ENCODE measurements at regions not wholly inside any gene's neighbourhood (a gene's known extent, or its start where the extent isn't known, plus 50 kb on each side); places are given as distances from the start of the nearest gene placed in this dataset.

DNA sequence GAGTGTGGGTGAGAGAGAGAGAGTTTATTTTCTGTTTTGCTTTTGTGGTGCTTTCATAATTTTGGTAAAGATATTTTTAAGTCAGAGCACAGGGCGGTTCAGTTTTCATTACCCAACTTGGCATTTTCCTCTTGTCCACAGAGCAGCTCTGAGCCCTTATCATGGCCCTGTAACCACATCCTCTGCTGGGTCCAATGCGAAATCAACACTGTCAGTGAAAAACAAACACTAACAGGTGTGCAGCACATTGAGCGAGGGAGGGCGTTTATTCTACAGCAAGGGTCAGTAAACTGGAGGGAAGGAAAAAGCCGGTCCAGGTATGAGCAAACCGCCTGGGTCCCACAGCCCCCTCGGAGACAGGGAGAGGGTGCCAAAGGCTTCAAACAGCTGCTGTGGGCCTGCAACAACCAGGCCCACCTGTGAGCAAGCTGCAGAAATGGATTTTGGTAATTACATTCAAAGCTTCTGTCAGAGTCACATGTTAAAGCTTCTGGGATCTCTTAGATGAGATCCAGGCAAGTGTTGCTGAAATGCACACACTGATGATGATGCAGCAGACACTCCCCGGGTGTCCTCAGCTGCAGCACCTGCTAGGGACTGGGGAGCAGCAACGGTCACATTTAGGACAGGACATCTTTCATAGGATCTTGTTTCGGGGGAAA, 132.7 kb upstream of the DYRK2 start:
- Histone ChIP-seq H3K9me3 (no peaks in the 10 kb centered on the region), H3K4me3 (no peak overlapping the region), H3K36me3 (no peaks in the 10 kb centered on the region), H3K4me1 (peaks cover 0 to 22% (median 12%) of the 10 kb centered on the region in 4 donors), H3K27ac (peak overlapping the region; percentile 27 to 69 (median 51)), H3K27me3 (no peaks in the 10 kb centered on the region)
- in situ Hi-C loops (cut with MboI; ENCODE audit: low pct_ligation_motif_present in 1 of 4, low pct_unique_long_range_greater_than_20kb in 1 of 4, low sequenced_read_pairs in 3 of 4) = no loop called here
- peak; percentile 32 for DNase-seq
- TF ChIP-seq POLR2AphosphoS5 (IDR thresholded peaks at IDR 0.05) (no peak), EP300 (IDR thresholded peaks at IDR 0.05; ENCODE audit: low read depth) (no peak), POLR2A (IDR thresholded peaks at IDR 0.05) (no peak)
- TF ChIP-seq, protein P1, sequence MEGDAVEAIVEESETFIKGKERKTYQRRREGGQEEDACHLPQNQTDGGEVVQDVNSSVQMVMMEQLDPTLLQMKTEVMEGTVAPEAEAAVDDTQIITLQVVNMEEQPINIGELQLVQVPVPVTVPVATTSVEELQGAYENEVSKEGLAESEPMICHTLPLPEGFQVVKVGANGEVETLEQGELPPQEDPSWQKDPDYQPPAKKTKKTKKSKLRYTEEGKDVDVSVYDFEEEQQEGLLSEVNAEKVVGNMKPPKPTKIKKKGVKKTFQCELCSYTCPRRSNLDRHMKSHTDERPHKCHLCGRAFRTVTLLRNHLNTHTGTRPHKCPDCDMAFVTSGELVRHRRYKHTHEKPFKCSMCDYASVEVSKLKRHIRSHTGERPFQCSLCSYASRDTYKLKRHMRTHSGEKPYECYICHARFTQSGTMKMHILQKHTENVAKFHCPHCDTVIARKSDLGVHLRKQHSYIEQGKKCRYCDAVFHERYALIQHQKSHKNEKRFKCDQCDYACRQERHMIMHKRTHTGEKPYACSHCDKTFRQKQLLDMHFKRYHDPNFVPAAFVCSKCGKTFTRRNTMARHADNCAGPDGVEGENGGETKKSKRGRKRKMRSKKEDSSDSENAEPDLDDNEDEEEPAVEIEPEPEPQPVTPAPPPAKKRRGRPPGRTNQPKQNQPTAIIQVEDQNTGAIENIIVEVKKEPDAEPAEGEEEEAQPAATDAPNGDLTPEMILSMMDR (IDR thresholded peaks at IDR 0.05) = no peak
- intact Hi-C loops (cut with DNase I; ENCODE audit: low total_unique reads) = no loop called here
- 36 to 51% methylated on average over 4 to 10 of the region's 10 CpGs for WGBS, 2 donors (ENCODE audit: low coverage in 1 of 2)

DNA sequence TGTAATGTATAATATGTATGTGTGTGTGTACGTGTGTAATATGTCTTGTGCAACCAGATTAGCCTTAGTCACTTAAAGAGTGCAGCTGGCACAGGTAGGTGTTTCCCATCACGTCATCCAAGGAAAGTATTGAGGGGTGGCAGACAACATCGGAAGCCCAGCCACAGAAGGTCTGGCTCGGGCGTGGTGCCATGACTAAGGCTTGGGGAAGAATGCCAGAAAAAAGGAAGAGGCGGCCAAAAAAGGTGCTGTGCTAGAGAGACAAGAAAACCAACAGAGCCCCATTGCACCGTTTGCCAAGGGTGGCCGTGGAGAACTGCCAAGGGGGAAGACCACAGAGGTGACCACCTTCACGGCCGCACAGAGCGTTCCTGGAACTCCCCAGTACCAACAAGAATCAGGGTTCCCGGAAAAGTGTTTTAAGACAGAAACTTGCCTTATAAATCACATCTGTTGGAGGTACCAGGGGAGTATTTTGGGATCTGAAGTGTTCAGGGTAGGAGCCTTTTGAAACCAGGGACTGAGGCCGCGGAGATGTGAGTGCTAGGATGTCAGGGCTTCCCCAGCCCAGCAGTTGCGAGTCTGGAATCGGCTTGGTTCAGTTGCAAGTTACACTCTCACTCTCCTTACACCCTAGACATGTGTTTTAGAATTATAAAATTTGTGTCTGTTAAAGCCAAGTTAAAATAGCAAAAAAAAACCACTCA, 131.2 kb upstream of the DYRK2 start:
- Histone ChIP-seq H3K4me1 (peaks cover 0 to 22% (median 12%) of the 10 kb centered on the region in 4 donors), H3K27ac (peak overlapping the region in 3 of 4 donors; percentile 24 to 69 (median 41))

DNA sequence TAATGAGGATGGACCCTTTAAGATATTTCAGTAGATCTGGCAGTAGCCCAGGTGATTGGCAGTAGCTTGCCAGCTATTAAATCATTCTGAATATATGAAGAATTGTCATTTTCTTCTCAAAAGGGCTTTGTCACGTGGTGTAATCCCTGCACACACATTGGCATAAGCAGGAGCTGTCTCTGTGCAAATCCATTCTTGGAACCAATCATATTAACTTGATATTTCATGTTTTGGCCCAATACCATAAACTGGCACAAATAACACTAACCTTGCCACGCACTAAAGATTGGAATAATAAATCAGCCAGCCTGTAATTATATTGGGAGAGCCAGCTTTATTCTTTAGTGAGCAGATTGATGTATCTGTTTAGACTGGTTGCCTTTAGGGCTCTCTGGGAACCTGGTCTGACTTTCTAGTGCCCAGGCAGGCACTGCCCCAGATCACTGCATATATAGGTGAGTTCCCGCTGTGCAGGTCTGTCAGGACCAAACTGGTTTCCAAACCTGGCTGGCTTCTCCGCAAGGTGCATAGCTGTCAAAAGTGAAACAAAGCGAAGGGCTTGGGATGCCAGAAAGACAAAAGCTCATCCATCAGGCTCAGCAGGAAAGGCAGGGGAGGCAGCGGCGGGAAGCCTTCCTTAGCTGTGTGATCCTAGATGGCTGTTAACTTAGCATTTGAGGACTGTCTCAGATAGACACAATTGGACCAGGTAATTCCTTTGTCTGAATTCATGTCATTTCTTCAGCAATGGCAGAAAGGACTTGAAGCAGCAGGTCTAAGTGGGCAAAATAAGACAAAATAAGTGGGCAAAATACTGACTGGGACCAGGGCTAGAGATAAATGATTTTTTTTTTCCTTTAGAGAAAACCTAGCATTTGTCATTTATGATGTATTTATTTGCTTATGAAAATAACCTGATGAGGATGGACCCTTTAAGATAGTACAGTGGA, 128.8 kb upstream of the DYRK2 start:
- no peaks in the 10 kb centered on the region for H3K27me3 ChIP-seq
- 79 to 86% methylated on average over 2 to 7 of the region's 7 CpGs for WGBS, 2 donors (ENCODE audit: low coverage in 1 of 2)
- TF ChIP-seq POLR2AphosphoS5 (IDR thresholded peaks at IDR 0.05) = no peak
- no peaks in the 10 kb centered on the region for H3K9me3 ChIP-seq
- H3K36me3 ChIP-seq = no peaks in the 10 kb centered on the region
- no peak for DNase-seq
- intact Hi-C loops (cut with DNase I; ENCODE audit: low total_unique reads) (no loop called here), in situ Hi-C loops (cut with MboI; ENCODE audit: low pct_ligation_motif_present in 1 of 4, low pct_unique_long_range_greater_than_20kb in 1 of 4, low sequenced_read_pairs in 3 of 4) (no loop called here)
- peaks cover 0 to 22% (median 11%) of the 10 kb centered on the region in 4 donors for H3K4me1 ChIP-seq
- no peak overlapping the region for H3K27ac ChIP-seq
- no peak overlapping the region for H3K4me3 ChIP-seq

More for the DNA sequence above, 131.2 kb upstream of the DYRK2 start:
- H3K36me3 ChIP-seq = no peaks in the 10 kb centered on the region
- WGBS, 2 donors (ENCODE audit: low coverage in 1 of 2) = 43 to 63% methylated on average over 2 to 16 of the region's 16 CpGs
- H3K27me3 ChIP-seq = no peaks in the 10 kb centered on the region
- no peak overlapping the region for H3K4me3 ChIP-seq
- no peaks in the 10 kb centered on the region for H3K9me3 ChIP-seq
- TF ChIP-seq, protein P1 (IDR thresholded peaks at IDR 0.05) = no peak
- TF ChIP-seq EP300 (IDR thresholded peaks at IDR 0.05; ENCODE audit: low read depth) = no peak
- DNase-seq = peak; percentile 23
- intact Hi-C loops (cut with DNase I; ENCODE audit: low total_unique reads) (no loop called here), in situ Hi-C loops (cut with MboI; ENCODE audit: low pct_ligation_motif_present in 1 of 4, low pct_unique_long_range_greater_than_20kb in 1 of 4, low sequenced_read_pairs in 3 of 4) (no loop called here)

DNA sequence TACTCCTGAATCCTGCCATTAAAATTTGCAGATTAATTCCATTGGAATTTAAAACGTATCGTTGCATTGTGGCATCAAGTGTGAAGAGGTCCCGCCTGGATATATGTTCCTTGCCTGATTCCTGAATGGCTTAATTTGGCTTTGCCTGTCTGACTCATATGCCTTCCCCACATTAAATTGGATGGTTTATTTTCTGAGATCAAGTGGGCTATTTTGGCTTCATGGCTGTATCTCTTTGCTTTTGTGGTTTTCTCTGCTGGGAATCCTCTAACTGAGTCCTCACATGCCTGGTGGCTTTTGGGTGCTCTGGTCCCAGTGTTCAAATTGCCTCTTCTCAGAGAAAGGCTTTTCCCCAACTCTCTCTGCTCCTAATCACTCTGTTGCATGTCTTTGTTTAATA, 127.9 kb upstream of the DYRK2 start:
- no peaks in the 10 kb centered on the region for H3K9me3 ChIP-seq
- no peaks in the 10 kb centered on the region for H3K36me3 ChIP-seq
- H3K27ac ChIP-seq = no peak overlapping the region
- 84 to 94% methylated on average over 3 of the region's 3 CpGs for WGBS, 2 donors (ENCODE audit: low coverage in 1 of 2)
- peaks cover 0 to 18% (median 7%) of the 10 kb centered on the region in 4 donors for H3K4me1 ChIP-seq
- no peaks in the 10 kb centered on the region for H3K27me3 ChIP-seq
- in situ Hi-C loops (cut with MboI; ENCODE audit: low pct_ligation_motif_present in 1 of 4, low pct_unique_long_range_greater_than_20kb in 1 of 4, low sequenced_read_pairs in 3 of 4) = no loop called here
- no peak for DNase-seq
- intact Hi-C loops (cut with DNase I; ENCODE audit: low total_unique reads) = no loop called here
- H3K4me3 ChIP-seq = no peak overlapping the region
- TF ChIP-seq POLR2A (IDR thresholded peaks at IDR 0.05) (no peak), POLR2AphosphoS5 (IDR thresholded peaks at IDR 0.05) (no peak), EP300 (IDR thresholded peaks at IDR 0.05; ENCODE audit: low read depth) (no peak)
- TF ChIP-seq, protein P1 (IDR thresholded peaks at IDR 0.05) = no peak

All from transverse colon (tissue), 4 donors.